HG02943 (cell line): ENCODE measurements at regions not wholly inside any gene's neighbourhood (a gene's known extent, or its start where the extent isn't known, plus 50 kb on each side); places are given as distances from the start of the nearest gene placed in this dataset.
"Not testable (repeated sequence)": the region's sequence is repeated elsewhere in the genome, so short reads cannot be mapped to it uniquely, and the experiment has no call there.

ENCODE experiments used
- ATAC-seq: cut with Tn5 transposase; IDR thresholded peaks from one replicate; pipeline ENCODE4 v1.9.1; 2021; ENCODE audit warnings: mild to moderate bottlenecking, low read depth, moderate library complexity; ENCODE audit not compliant: unreplicated experiment

- ATAC-seq: no peak
Measured at GRCh38 chr5:166091931-166092330, 2199.5 kb upstream of the WWC1 start.

GRCh38 chr5:166093312-166093711 is 2198.1 kb upstream of the WWC1 start:
- no peak for ATAC-seq

GRCh38 chr5:166102947-166103346 is 2188.5 kb upstream of the WWC1 start:
- ATAC-seq: no peak

GRCh38 chr5:166111021-166111420 is 2180.4 kb upstream of the WWC1 start:
- no peak for ATAC-seq

GRCh38 chr5:166117072-166118066 is 2174.1 kb upstream of the WWC1 start:
- no peak for ATAC-seq

GRCh38 chr5:166119506-166119905 is 2171.9 kb upstream of the WWC1 start:
- no peak for ATAC-seq

- ATAC-seq: no peak
Measured at GRCh38 chr5:166123717-166124116, 2167.7 kb upstream of the WWC1 start.

GRCh38 chr5:166127766-166128570 is 2163.5 kb upstream of the WWC1 start:
- no peak for ATAC-seq

GRCh38 chr5:166145107-166145506 is 2146.3 kb upstream of the WWC1 start:
- not testable (repeated sequence) for ATAC-seq

- no peak for ATAC-seq
Measured at GRCh38 chr5:166163996-166164610, 2127.3 kb upstream of the WWC1 start.

- ATAC-seq: no peak
Measured at GRCh38 chr5:166165596-166165995, 2125.8 kb upstream of the WWC1 start.

- ATAC-seq: no peak
Measured at GRCh38 chr5:166166071-166166470, 2125.4 kb upstream of the WWC1 start.

GRCh38 chr5:166172597-166172996 is 2118.8 kb upstream of the WWC1 start:
- ATAC-seq: no peak

- no peak for ATAC-seq
Measured at GRCh38 chr5:166178411-166179080, 2112.9 kb upstream of the WWC1 start.

- no peak for ATAC-seq
Measured at GRCh38 chr5:166185185-166185584, 2106.3 kb upstream of the WWC1 start.

GRCh38 chr5:166188501-166189325 is 2102.7 kb upstream of the WWC1 start:
- no peak for ATAC-seq

GRCh38 chr5:166192696-166193095 is 2098.7 kb upstream of the WWC1 start:
- no peak for ATAC-seq

GRCh38 chr5:166195981-166196380 is 2095.5 kb upstream of the WWC1 start:
- no peak for ATAC-seq

- no peak for ATAC-seq
Measured at GRCh38 chr5:166200532-166200931, 2090.9 kb upstream of the WWC1 start.

- ATAC-seq: no peak
Measured at GRCh38 chr5:166211640-166212039, 2079.8 kb upstream of the WWC1 start.
